ENCODE measurements at regions not wholly inside any gene's neighbourhood (a gene's known extent, or its start where the extent isn't known, plus 50 kb on each side); places are given as distances from the start of the nearest gene placed in this dataset.
"Not testable (repeated sequence)": the region's sequence is repeated elsewhere in the genome, so short reads cannot be mapped to it uniquely, and the experiment has no call there.

- H3K4me1 ChIP-seq (ENCODE audit: control insufficient read depth in 2 of 2, insufficient read depth in 2 of 2, low read length in 2 of 2): no peaks in the 10 kb centered on the region
- H3K9ac ChIP-seq (ENCODE audit: low read depth in 1 of 2, low read length in 2 of 2): no peak overlapping the region
- no peaks in the 10 kb centered on the region for H3K36me3 ChIP-seq (ENCODE audit: control insufficient read depth in 2 of 2, insufficient read depth in 2 of 2, low read length in 2 of 2)
- H3K27me3 ChIP-seq (ENCODE audit: control insufficient read depth in 2 of 2, insufficient read depth in 2 of 2, low read length in 2 of 2): no peaks in the 10 kb centered on the region
- H3K27ac ChIP-seq (ENCODE audit: low read depth in 2 of 2, low read length in 2 of 2): no peak overlapping the region
- H3K9me3 ChIP-seq (ENCODE audit: control insufficient read depth in 2 of 2, low read length in 2 of 2): no peaks in the 10 kb centered on the region
- H3K4me3 ChIP-seq (ENCODE audit: low read length in 2 of 2): no peak overlapping the region
Measured at GRCh38 chr5:92548346-92548745, 1032.7 kb downstream of the NR2F1-AS1 start.

- no peaks in the 10 kb centered on the region for H3K36me3 ChIP-seq (ENCODE audit: control insufficient read depth in 2 of 2, insufficient read depth in 2 of 2, low read length in 2 of 2)
- H3K27ac ChIP-seq (ENCODE audit: low read depth in 2 of 2, low read length in 2 of 2): no peak overlapping the region
- H3K4me3 ChIP-seq (ENCODE audit: low read length in 2 of 2): no peak overlapping the region
- H3K27me3 ChIP-seq (ENCODE audit: control insufficient read depth in 2 of 2, insufficient read depth in 2 of 2, low read length in 2 of 2): no peaks in the 10 kb centered on the region
- H3K4me1 ChIP-seq (ENCODE audit: control insufficient read depth in 2 of 2, insufficient read depth in 2 of 2, low read length in 2 of 2): no peaks in the 10 kb centered on the region
- no peak overlapping the region for H3K9ac ChIP-seq (ENCODE audit: low read depth in 1 of 2, low read length in 2 of 2)
- no peaks in the 10 kb centered on the region for H3K9me3 ChIP-seq (ENCODE audit: control insufficient read depth in 2 of 2, low read length in 2 of 2)
Measured at GRCh38 chr5:92544596-92544995, 1036.4 kb downstream of the NR2F1-AS1 start.

- no peak overlapping the region for H3K4me3 ChIP-seq (ENCODE audit: low read length in 2 of 2)
- H3K36me3 ChIP-seq (ENCODE audit: control insufficient read depth in 2 of 2, insufficient read depth in 2 of 2, low read length in 2 of 2): no peaks in the 10 kb centered on the region
- no peak overlapping the region for H3K9ac ChIP-seq (ENCODE audit: low read depth in 1 of 2, low read length in 2 of 2)
- no peaks in the 10 kb centered on the region for H3K27me3 ChIP-seq (ENCODE audit: control insufficient read depth in 2 of 2, insufficient read depth in 2 of 2, low read length in 2 of 2)
- no peak overlapping the region for H3K27ac ChIP-seq (ENCODE audit: low read depth in 2 of 2, low read length in 2 of 2)
- H3K4me1 ChIP-seq (ENCODE audit: control insufficient read depth in 2 of 2, insufficient read depth in 2 of 2, low read length in 2 of 2): no peaks in the 10 kb centered on the region
- no peaks in the 10 kb centered on the region for H3K9me3 ChIP-seq (ENCODE audit: control insufficient read depth in 2 of 2, low read length in 2 of 2)
Measured at GRCh38 chr5:92544036-92544435, 1037.0 kb downstream of the NR2F1-AS1 start.

GRCh38 chr5:92543201-92543600 is 1037.8 kb downstream of the NR2F1-AS1 start:
- Histone ChIP-seq H3K4me1 (ENCODE audit: control insufficient read depth in 2 of 2, insufficient read depth in 2 of 2, low read length in 2 of 2) (no peaks in the 10 kb centered on the region), H3K27me3 (ENCODE audit: control insufficient read depth in 2 of 2, insufficient read depth in 2 of 2, low read length in 2 of 2) (no peaks in the 10 kb centered on the region), H3K9ac (ENCODE audit: low read depth in 1 of 2, low read length in 2 of 2) (no peak overlapping the region), H3K9me3 (ENCODE audit: control insufficient read depth in 2 of 2, low read length in 2 of 2) (no peaks in the 10 kb centered on the region), H3K27ac (ENCODE audit: low read depth in 2 of 2, low read length in 2 of 2) (no peak overlapping the region), H3K4me3 (ENCODE audit: low read length in 2 of 2) (no peak overlapping the region), H3K36me3 (ENCODE audit: control insufficient read depth in 2 of 2, insufficient read depth in 2 of 2, low read length in 2 of 2) (no peaks in the 10 kb centered on the region)

GRCh38 chr5:92542017-92542416 is 1039.0 kb downstream of the NR2F1-AS1 start:
- not testable (repeated sequence) for H3K4me3 ChIP-seq (ENCODE audit: low read length in 2 of 2); H3K27ac ChIP-seq (ENCODE audit: low read depth in 2 of 2, low read length in 2 of 2); H3K36me3 ChIP-seq (ENCODE audit: control insufficient read depth in 2 of 2, insufficient read depth in 2 of 2, low read length in 2 of 2); H3K4me1 ChIP-seq (ENCODE audit: control insufficient read depth in 2 of 2, insufficient read depth in 2 of 2, low read length in 2 of 2); H3K9ac ChIP-seq (ENCODE audit: low read depth in 1 of 2, low read length in 2 of 2); H3K27me3 ChIP-seq (ENCODE audit: control insufficient read depth in 2 of 2, insufficient read depth in 2 of 2, low read length in 2 of 2); H3K9me3 ChIP-seq (ENCODE audit: control insufficient read depth in 2 of 2, low read length in 2 of 2)

- H3K9ac ChIP-seq (ENCODE audit: low read depth in 1 of 2, low read length in 2 of 2): no peak overlapping the region
- no peak overlapping the region for H3K27ac ChIP-seq (ENCODE audit: low read depth in 2 of 2, low read length in 2 of 2)
- no peaks in the 10 kb centered on the region for H3K36me3 ChIP-seq (ENCODE audit: control insufficient read depth in 2 of 2, insufficient read depth in 2 of 2, low read length in 2 of 2)
- no peaks in the 10 kb centered on the region for H3K4me1 ChIP-seq (ENCODE audit: control insufficient read depth in 2 of 2, insufficient read depth in 2 of 2, low read length in 2 of 2)
- H3K9me3 ChIP-seq (ENCODE audit: control insufficient read depth in 2 of 2, low read length in 2 of 2): no peaks in the 10 kb centered on the region
- H3K27me3 ChIP-seq (ENCODE audit: control insufficient read depth in 2 of 2, insufficient read depth in 2 of 2, low read length in 2 of 2): no peaks in the 10 kb centered on the region
- H3K4me3 ChIP-seq (ENCODE audit: low read length in 2 of 2): no peak overlapping the region
Measured at GRCh38 chr5:92527311-92528078, 1053.5 kb downstream of the NR2F1-AS1 start.

GRCh38 chr5:92525131-92525530 is 1055.9 kb downstream of the NR2F1-AS1 start:
- H3K27ac ChIP-seq (ENCODE audit: low read depth in 2 of 2, low read length in 2 of 2): no peak overlapping the region
- H3K9ac ChIP-seq (ENCODE audit: low read depth in 1 of 2, low read length in 2 of 2): no peak overlapping the region
- no peaks in the 10 kb centered on the region for H3K4me1 ChIP-seq (ENCODE audit: control insufficient read depth in 2 of 2, insufficient read depth in 2 of 2, low read length in 2 of 2)
- H3K9me3 ChIP-seq (ENCODE audit: control insufficient read depth in 2 of 2, low read length in 2 of 2): no peaks in the 10 kb centered on the region
- no peaks in the 10 kb centered on the region for H3K27me3 ChIP-seq (ENCODE audit: control insufficient read depth in 2 of 2, insufficient read depth in 2 of 2, low read length in 2 of 2)
- H3K36me3 ChIP-seq (ENCODE audit: control insufficient read depth in 2 of 2, insufficient read depth in 2 of 2, low read length in 2 of 2): no peaks in the 10 kb centered on the region
- no peak overlapping the region for H3K4me3 ChIP-seq (ENCODE audit: low read length in 2 of 2)

- Histone ChIP-seq H3K36me3 (ENCODE audit: control insufficient read depth in 2 of 2, insufficient read depth in 2 of 2, low read length in 2 of 2) (no peaks in the 10 kb centered on the region), H3K27ac (ENCODE audit: low read depth in 2 of 2, low read length in 2 of 2) (no peak overlapping the region), H3K4me1 (ENCODE audit: control insufficient read depth in 2 of 2, insufficient read depth in 2 of 2, low read length in 2 of 2) (no peaks in the 10 kb centered on the region), H3K9ac (ENCODE audit: low read depth in 1 of 2, low read length in 2 of 2) (no peak overlapping the region), H3K9me3 (ENCODE audit: control insufficient read depth in 2 of 2, low read length in 2 of 2) (no peaks in the 10 kb centered on the region), H3K27me3 (ENCODE audit: control insufficient read depth in 2 of 2, insufficient read depth in 2 of 2, low read length in 2 of 2) (no peaks in the 10 kb centered on the region), H3K4me3 (ENCODE audit: low read length in 2 of 2) (no peak overlapping the region)
Measured at GRCh38 chr5:92519811-92520632, 1061.0 kb downstream of the NR2F1-AS1 start.

- H3K27me3 ChIP-seq (ENCODE audit: control insufficient read depth in 2 of 2, insufficient read depth in 2 of 2, low read length in 2 of 2): no peaks in the 10 kb centered on the region
- H3K27ac ChIP-seq (ENCODE audit: low read depth in 2 of 2, low read length in 2 of 2): no peak overlapping the region
- H3K4me3 ChIP-seq (ENCODE audit: low read length in 2 of 2): peak overlapping the region; percentile 30 to 51
- no peaks in the 10 kb centered on the region for H3K36me3 ChIP-seq (ENCODE audit: control insufficient read depth in 2 of 2, insufficient read depth in 2 of 2, low read length in 2 of 2)
- no peaks in the 10 kb centered on the region for H3K9me3 ChIP-seq (ENCODE audit: control insufficient read depth in 2 of 2, low read length in 2 of 2)
- no peaks in the 10 kb centered on the region for H3K4me1 ChIP-seq (ENCODE audit: control insufficient read depth in 2 of 2, insufficient read depth in 2 of 2, low read length in 2 of 2)
- no peak overlapping the region for H3K9ac ChIP-seq (ENCODE audit: low read depth in 1 of 2, low read length in 2 of 2)
Measured at GRCh38 chr5:92518318-92518904, 1062.6 kb downstream of the NR2F1-AS1 start.

GRCh38 chr5:92514896-92515295 is 1066.1 kb downstream of the NR2F1-AS1 start:
- Histone ChIP-seq H3K9ac (ENCODE audit: low read depth in 1 of 2, low read length in 2 of 2) (no peak overlapping the region), H3K27ac (ENCODE audit: low read depth in 2 of 2, low read length in 2 of 2) (no peak overlapping the region), H3K27me3 (ENCODE audit: control insufficient read depth in 2 of 2, insufficient read depth in 2 of 2, low read length in 2 of 2) (no peaks in the 10 kb centered on the region), H3K36me3 (ENCODE audit: control insufficient read depth in 2 of 2, insufficient read depth in 2 of 2, low read length in 2 of 2) (no peaks in the 10 kb centered on the region), H3K9me3 (ENCODE audit: control insufficient read depth in 2 of 2, low read length in 2 of 2) (peaks cover 0 to 3% of the 10 kb centered on the region in 2 donors), H3K4me1 (ENCODE audit: control insufficient read depth in 2 of 2, insufficient read depth in 2 of 2, low read length in 2 of 2) (no peaks in the 10 kb centered on the region), H3K4me3 (ENCODE audit: low read length in 2 of 2) (no peak overlapping the region)

Data from mucosa of rectum (tissue), 2 donors.